ENCODE measurements at regions not wholly inside any gene's neighbourhood (a gene's known extent, or its start where the extent isn't known, plus 50 kb on each side); places are given as distances from the start of the nearest gene placed in this dataset.
A peak's percentile ranks its signal among the peaks of the same experiment; 100 is the strongest.

GRCh38 chr14:64639340-64639821 is 64.8 kb upstream of the PLEKHG3 start:
- H3K27ac ChIP-seq: peak overlapping the region in 1 of 5 donors; percentile 9
- H3K4me3 ChIP-seq: no peak overlapping the region
- DNase-seq: no peak
- no peaks in the 10 kb centered on the region for H3K36me3 ChIP-seq (replicated peaks in 1 of 2)
- peaks cover 0 to 6% of the 10 kb centered on the region in 2 donors for H3K4me1 ChIP-seq (replicated peaks in 1 of 2)
- H3K9me3 ChIP-seq (replicated peaks in 1 of 3): peaks cover 0 to 4% (median 0%) of the 10 kb centered on the region in 3 donors
- TF ChIP-seq, protein P1, sequence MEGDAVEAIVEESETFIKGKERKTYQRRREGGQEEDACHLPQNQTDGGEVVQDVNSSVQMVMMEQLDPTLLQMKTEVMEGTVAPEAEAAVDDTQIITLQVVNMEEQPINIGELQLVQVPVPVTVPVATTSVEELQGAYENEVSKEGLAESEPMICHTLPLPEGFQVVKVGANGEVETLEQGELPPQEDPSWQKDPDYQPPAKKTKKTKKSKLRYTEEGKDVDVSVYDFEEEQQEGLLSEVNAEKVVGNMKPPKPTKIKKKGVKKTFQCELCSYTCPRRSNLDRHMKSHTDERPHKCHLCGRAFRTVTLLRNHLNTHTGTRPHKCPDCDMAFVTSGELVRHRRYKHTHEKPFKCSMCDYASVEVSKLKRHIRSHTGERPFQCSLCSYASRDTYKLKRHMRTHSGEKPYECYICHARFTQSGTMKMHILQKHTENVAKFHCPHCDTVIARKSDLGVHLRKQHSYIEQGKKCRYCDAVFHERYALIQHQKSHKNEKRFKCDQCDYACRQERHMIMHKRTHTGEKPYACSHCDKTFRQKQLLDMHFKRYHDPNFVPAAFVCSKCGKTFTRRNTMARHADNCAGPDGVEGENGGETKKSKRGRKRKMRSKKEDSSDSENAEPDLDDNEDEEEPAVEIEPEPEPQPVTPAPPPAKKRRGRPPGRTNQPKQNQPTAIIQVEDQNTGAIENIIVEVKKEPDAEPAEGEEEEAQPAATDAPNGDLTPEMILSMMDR (IDR thresholded peaks at IDR 0.05): no peak
- no peak for TF ChIP-seq POLR2A (IDR thresholded peaks at IDR 0.05)
- no peaks in the 10 kb centered on the region for H3K27me3 ChIP-seq
- intact Hi-C loops (cut with DNase I): loop anchor here in 1 of 2 donors (10.0 kb wide), 1 partner anchor 295 kb away; no protein-coding TSS in a partner anchor
- 60 to 70% (median 63%) methylated on average over 3 of the region's 3 CpGs for WGBS, 4 donors

DNA sequence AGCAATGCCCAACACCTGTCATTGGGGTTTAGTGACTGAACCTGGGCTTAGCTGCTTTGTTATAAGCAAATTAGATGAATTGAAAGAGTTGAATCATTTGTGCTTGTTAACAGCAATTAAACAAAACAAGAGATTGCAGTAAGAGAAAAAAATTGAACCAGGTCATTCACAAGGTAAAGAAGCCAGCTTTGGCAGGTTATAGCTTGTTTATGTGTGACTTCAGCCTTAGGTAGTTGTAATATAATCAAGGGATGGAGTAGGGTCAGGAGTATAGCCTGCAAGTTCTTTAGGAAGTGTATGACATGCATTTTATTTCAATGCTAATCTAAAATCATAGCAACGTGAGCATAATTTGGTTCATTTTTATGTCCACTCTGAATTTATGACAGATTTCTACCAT is 63.4 kb upstream of the PLEKHG3 start:
- intact Hi-C loops (cut with DNase I): no loop called here
- H3K9me3 ChIP-seq (replicated peaks in 1 of 3): peaks cover 0 to 4% (median 0%) of the 10 kb centered on the region in 3 donors
- no peak overlapping the region for H3K4me3 ChIP-seq
- no peak for DNase-seq
- peaks cover 0 to 7% of the 10 kb centered on the region in 2 donors for H3K4me1 ChIP-seq (replicated peaks in 1 of 2)
- H3K27ac ChIP-seq: no peak overlapping the region
- TF ChIP-seq, protein P1 (IDR thresholded peaks at IDR 0.05): no peak
- TF ChIP-seq POLR2A (IDR thresholded peaks at IDR 0.05): no peak
- H3K27me3 ChIP-seq: no peaks in the 10 kb centered on the region
- no peaks in the 10 kb centered on the region for H3K36me3 ChIP-seq (replicated peaks in 1 of 2)
- WGBS, 4 donors: 78 to 92% (median 83%) methylated on average over 1 of the region's 1 CpG

GRCh38 chr14:64641760-64642159 is 62.5 kb upstream of the PLEKHG3 start:
- peaks cover 0 to 11% of the 10 kb centered on the region in 2 donors for H3K4me1 ChIP-seq (replicated peaks in 1 of 2)
- TF ChIP-seq, protein P1 (IDR thresholded peaks at IDR 0.05): no peak

DNA sequence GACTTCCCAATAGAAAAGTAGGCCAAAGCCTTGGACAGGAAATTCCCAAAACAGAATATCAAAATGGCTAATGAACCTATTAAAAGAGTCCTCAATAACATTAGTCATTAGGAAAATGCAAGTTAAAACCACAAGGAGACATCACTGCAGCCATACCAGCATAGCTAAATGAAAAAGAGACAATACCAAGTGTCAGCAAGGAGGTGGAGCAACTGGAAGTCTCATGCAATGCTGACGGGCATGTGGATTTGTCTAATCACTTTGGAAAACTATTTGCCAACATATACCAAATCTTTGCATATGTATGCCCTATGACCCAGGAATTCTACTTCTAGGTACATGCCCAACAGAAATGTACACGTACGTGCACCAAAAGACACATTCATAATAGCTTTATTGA is 60.5 kb upstream of the PLEKHG3 start:
- Histone ChIP-seq H3K9me3 (replicated peaks in 1 of 3) (peaks cover 0 to 4% (median 0%) of the 10 kb centered on the region in 3 donors), H3K27me3 (no peaks in the 10 kb centered on the region), H3K4me1 (replicated peaks in 1 of 2) (peaks cover 0 to 6% of the 10 kb centered on the region in 2 donors), H3K4me3 (no peak overlapping the region), H3K27ac (no peak overlapping the region), H3K36me3 (replicated peaks in 1 of 2) (no peaks in the 10 kb centered on the region)
- DNase-seq: no peak
- intact Hi-C loops (cut with DNase I): no loop called here
- no peak for TF ChIP-seq POLR2A (IDR thresholded peaks at IDR 0.05)
- TF ChIP-seq, protein P1 (IDR thresholded peaks at IDR 0.05): no peak
- 69 to 91% (median 84%) methylated on average over 3 of the region's 3 CpGs for WGBS, 4 donors

More at GRCh38 chr14:64641760-64642159, 62.5 kb upstream of the PLEKHG3 start:
- H3K27ac ChIP-seq: no peak overlapping the region
- intact Hi-C loops (cut with DNase I): no loop called here
- H3K4me3 ChIP-seq: no peak overlapping the region
- no peaks in the 10 kb centered on the region for H3K27me3 ChIP-seq
- peaks cover 0 to 4% (median 0%) of the 10 kb centered on the region in 3 donors for H3K9me3 ChIP-seq (replicated peaks in 1 of 3)
- no peak for DNase-seq
- WGBS, 4 donors: 79 to 85% (median 83%) methylated on average over 3 of the region's 3 CpGs
- H3K36me3 ChIP-seq (replicated peaks in 1 of 2): no peaks in the 10 kb centered on the region
